GM12878 (cell line): ENCODE measurements at regions not wholly inside any gene's neighbourhood (a gene's known extent, or its start where the extent isn't known, plus 50 kb on each side); places are given as distances from the start of the nearest gene placed in this dataset.

Source experiments
- ATAC-seq: fragments of 200-7000 bp; cut with Tn5 transposase; 3 replicates; pipeline ENCODE4 v1.9.1; 2020; ENCODE audit warnings: mild to moderate bottlenecking, moderate library complexity
- BruUV-seq: library from RNA; stranded (reverse); fragments of 400-500 nt; replicated peaks from 2 replicates; lab custom pipeline; 2021; lab: Mats Ljungman, UMichigan
- CTCF ChIA-PET: fragments of 300-600 bp; sonication (Branson Sonifier 250); formaldehyde crosslinking; extraction: SDS; loops from one replicate; lab custom pipeline; 2021; ENCODE audit warnings: inconsistent platforms; lab: Yijun Ruan, JAX
- POLR2A ChIA-PET: fragments of 350-600 bp; formaldehyde crosslinking; extraction: SDS; loops from one replicate; lab custom pipeline; 2021; ENCODE audit warnings: inconsistent platforms; lab: Charles Lee
- RAD21 ChIA-PET: fragments of 300-600 bp; sonication (Branson Sonifier 250); formaldehyde crosslinking; loops from one replicate; lab custom pipeline; 2023; ENCODE audit warnings: antibody characterized with exemption; ENCODE audit not compliant: unreplicated experiment; lab: Charles Lee
- SMC1A ChIA-PET: fragments of 300-600 bp; sonication (Branson Sonifier 250); formaldehyde crosslinking; loops from one replicate; lab custom pipeline; 2023; ENCODE audit not compliant: unreplicated experiment, uncharacterized antibody; lab: Charles Lee
- DNase-seq: peaks from one replicate; pipeline ENCODE4 v3.0.0-alpha.2; 2011; ENCODE audit warnings: low read depth, low spot score
- FAIRE-seq: peaks from 3 replicates; lab custom pipeline; 2011; peaks lifted over from hg19 to GRCh38; lab: Jason Lieb, UNC
- H2AFZ ChIP-seq: 2 replicates; pipeline ENCODE4 v1.6.0; 2011; ENCODE audit warnings: low read depth, low read length, control low read depth; ENCODE audit not compliant: control insufficient read depth
- H3K27ac ChIP-seq: 2 replicates; pipeline ENCODE4 v1.5.1; 2011; ENCODE audit warnings: control low read depth; ENCODE audit not compliant: control insufficient read depth, insufficient read depth
- H3K27me3 ChIP-seq, 2 experiments: replicated peaks in 1 of 2; 2 replicates each; pipeline versions ENCODE4 v1.6.0 to v1.6.1; 2011; ENCODE audit warnings: low read length in 1 of 2; ENCODE audit not compliant: control insufficient read depth in 2 of 2, insufficient read depth in 2 of 2
- H3K36me3 ChIP-seq, 2 experiments: 2 replicates each; pipeline ENCODE4 v1.5.1; 2011; ENCODE audit warnings: low read length in 1 of 2; ENCODE audit not compliant: control insufficient read depth in 2 of 2, insufficient read depth in 2 of 2
- H3K4me1 ChIP-seq: 2 replicates; pipeline ENCODE4 v1.6.1; 2011; ENCODE audit warnings: mild to moderate bottlenecking, low read length, moderate library complexity, mixed read lengths; ENCODE audit not compliant: control insufficient read depth, insufficient read depth
- H3K4me2 ChIP-seq: 2 replicates; pipeline ENCODE4 v1.6.0; 2011; ENCODE audit warnings: control low read depth; ENCODE audit not compliant: control insufficient read depth, insufficient read depth
- H3K4me3 ChIP-seq: fragments of 200-600 bp; sonication (generic); 2 replicates; pipeline ENCODE4 v1.5.1; 2016
- H3K79me2 ChIP-seq: 2 replicates; pipeline ENCODE4 v1.6.0; 2011; ENCODE audit warnings: low read length; ENCODE audit not compliant: control insufficient read depth, insufficient read depth
- H3K9ac ChIP-seq: 2 replicates; pipeline ENCODE4 v1.8.0; 2011; ENCODE audit warnings: low read length, control low read depth, mixed read lengths; ENCODE audit not compliant: control insufficient read depth, insufficient read depth
- H3K9me3 ChIP-seq: replicated peaks from 3 replicates; pipeline ENCODE4 v1.5.1; 2011; ENCODE audit warnings: mild to moderate bottlenecking, low read length; ENCODE audit not compliant: control insufficient read depth, insufficient read depth
- H4K20me1 ChIP-seq: 2 replicates; pipeline ENCODE4 v1.6.0; 2011; ENCODE audit not compliant: control insufficient read depth, insufficient read depth
- ATF7 ChIP-seq: fragments of 450-650 bp; IDR thresholded peaks from 2 replicates; pipeline ENCODE4 v1.6.1; 2016; ENCODE audit warnings: low read depth, mild to moderate bottlenecking
- CHD4 ChIP-seq: fragments of 200-600 bp; sonication (generic); IDR thresholded peaks from 2 replicates; pipeline ENCODE4 v1.6.1; 2016; ENCODE audit warnings: mild to moderate bottlenecking
- CTCF ChIP-seq, 3 experiments: IDR thresholded peaks in 2 of 3; conservative IDR thresholded peaks in 1 of 3; 2 replicates each; pipeline ENCODE4 v1.5.1; 2011; ENCODE audit warnings: low read depth in 3 of 3, low read length in 3 of 3, mild to moderate bottlenecking in 3 of 3, control low read depth in 2 of 3, moderate library complexity in 2 of 3, inconsistent platforms in 1 of 3, mixed read lengths in 1 of 3; ENCODE audit not compliant: control insufficient read depth in 2 of 3, insufficient read depth in 1 of 3; ENCODE audit errors: extremely low read depth in 1 of 3
- HDGF ChIP-seq: fragments of 450-650 bp; IDR thresholded peaks from 2 replicates; pipeline ENCODE4 v1.6.1; 2016; ENCODE audit warnings: antibody characterized with exemption
- JUNB ChIP-seq: IDR thresholded peaks from 2 replicates; pipeline ENCODE4 v1.6.1; 2016; ENCODE audit warnings: antibody characterized with exemption, mild to moderate bottlenecking
- PAX5 ChIP-seq: IDR thresholded peaks from 2 replicates; pipeline ENCODE4 v1.6.1; 2011; ENCODE audit warnings: low read depth, low read length, borderline replicate concordance
- PBX3 ChIP-seq: IDR thresholded peaks from 2 replicates; pipeline ENCODE4 v1.6.1; 2011; ENCODE audit warnings: mild to moderate bottlenecking, low read depth, low read length, moderate library complexity; ENCODE audit not compliant: insufficient replicate concordance
- POLR2AphosphoS5 ChIP-seq: IDR thresholded peaks from 2 replicates; pipeline ENCODE4 v1.6.1; 2011; ENCODE audit warnings: mild to moderate bottlenecking, low read length, inconsistent platforms
- PRDM15 ChIP-seq: fragments of 450-650 bp; formaldehyde crosslinking; IDR thresholded peaks from 2 replicates; pipeline ENCODE4 v1.4.0; 2020; ENCODE audit warnings: mild to moderate bottlenecking, moderate library complexity
- RBBP5 ChIP-seq: fragments of 200-600 bp; sonication (generic); conservative IDR thresholded peaks from 2 replicates; pipeline ENCODE4 v1.6.1; 2016
- SUPT20H ChIP-seq: IDR thresholded peaks from 2 replicates; pipeline ENCODE4 v1.6.1; 2011; ENCODE audit warnings: low read depth, mild to moderate bottlenecking, low read length, moderate library complexity, borderline replicate concordance; ENCODE audit not compliant: control insufficient read depth
- ZNF24 ChIP-seq: fragments of 450-650 bp; IDR thresholded peaks from 2 replicates; pipeline ENCODE4 v1.6.1; 2017; ENCODE audit warnings: antibody characterized with exemption, mild to moderate bottlenecking
- ZNF687 ChIP-seq: fragments of 450-650 bp; IDR thresholded peaks from 2 replicates; pipeline ENCODE4 v1.6.1; 2017; ENCODE audit warnings: mild to moderate bottlenecking, moderate library complexity
- WGBS: methylation state at CpG from one replicate; pipeline ENCODE4 v1.1.6; 2016; ENCODE audit warnings: low lambda C conversion rate; ENCODE audit not compliant: insufficient replicate concordance, insufficient coverage; ENCODE audit errors: missing lambda C conversion rate; 5-methylcytosine and 5-hydroxymethylcytosine counted together
- in situ Hi-C: fragments of 300-500 bp; cut with MboI; formaldehyde crosslinking; loops from 9 replicates; pipeline ENCODE4 v1.14.3; 2018; ENCODE audit warnings: mixed read lengths
- intact Hi-C: fragments of 100-400 bp; cut with micrococcal nuclease; formaldehyde crosslinking; loops from one replicate; pipeline ENCODE4 v1.14.2; 2022; ENCODE audit not compliant: unreplicated experiment

GRCh38 chr12:91349476-91349875, 166.9 kb upstream of the DCN start:
- in situ Hi-C loops (no loop called here), intact Hi-C loops (no loop called here)
- no peak for FAIRE-seq
- Histone ChIP-seq H3K9ac (no peak overlapping the region), H3K4me1 (no peaks in the 10 kb centered on the region), H4K20me1 (no peaks in the 10 kb centered on the region), H3K9me3 (no peaks in the 10 kb centered on the region), H3K36me3 (no peaks in the 10 kb centered on the region), H3K4me2 (no peak overlapping the region), H3K4me3 (no peak overlapping the region), H3K27ac (no peak overlapping the region), H3K79me2 (no peaks in the 10 kb centered on the region), H3K27me3 (no peaks in the 10 kb centered on the region), H2AFZ (no peak overlapping the region)
- ChIA-PET SMC1A (interaction anchor here (0.7 kb wide), 1 partner anchor 1421 kb away, joined by 3 read pairs; no protein-coding TSS in a partner anchor), RAD21 (no interaction called here), CTCF (interaction anchor here (3.0 kb wide), 1 partner anchor 23 kb away, joined by 10 read pairs; no protein-coding TSS in a partner anchor), POLR2A (no interaction called here)
- BruUV-seq, result no TSS peak
- no peak for ATAC-seq
- DNase-seq, result no peak
- 13% methylated on average over 2 of the region's 2 CpGs for WGBS
- no peak for TF ChIP-seq PBX3
- no peak for TF ChIP-seq ZNF24
- TF ChIP-seq POLR2AphosphoS5, result no peak
- TF ChIP-seq ZNF687, result no peak
- no peak for TF ChIP-seq CTCF (IDR thresholded peaks at IDR 0.05 in 2 of 3, conservative IDR thresholded peaks at IDR 0.05 in 1 of 3; ENCODE audit: control insufficient read depth in 2 of 3, extremely low read depth in 1 of 3, insufficient read depth in 1 of 3, low read depth in 3 of 3, low read length in 3 of 3)
- no peak for TF ChIP-seq JUNB
- no peak for TF ChIP-seq PAX5
- TF ChIP-seq CHD4, result no peak
- no peak for TF ChIP-seq RBBP5
- no peak for TF ChIP-seq HDGF
- no peak for TF ChIP-seq ATF7
- TF ChIP-seq PRDM15 (CRISPR knock-in tag), result no peak
- TF ChIP-seq SUPT20H, result no peak
